Lower leg skin (tissue), 4 donors: ENCODE measurements at regions not wholly inside any gene's neighbourhood (a gene's known extent, or its start where the extent isn't known, plus 50 kb on each side); places are given as distances from the start of the nearest gene placed in this dataset.

Experiments
- DNase-seq, 2 donors: peaks; one replicate each; pipeline ENCODE4 v3.0.0-alpha.2; 2019; ENCODE audit warnings: low spot score in 2 of 2
- H3K4me3 ChIP-seq: fragments of 200-600 bp; sonication (generic); 2 replicates; pipeline ENCODE4 v1.5.1; 2017; ENCODE audit warnings: mild to moderate bottlenecking, low read depth; ENCODE audit not compliant: poor library complexity, severe bottlenecking
- POLR2A ChIP-seq, 2 donors: fragments of 450-650 bp; IDR thresholded peaks; one replicate each; pipeline ENCODE4 v1.6.1; 2016 to 2017; ENCODE audit warnings: antibody characterized with exemption in 2 of 2, mild to moderate bottlenecking in 1 of 2, moderate library complexity in 1 of 2
- WGBS, 2 donors: methylation state at CpG; one replicate each; pipeline ENCODE4 v1.1.5; 2018; 5-methylcytosine and 5-hydroxymethylcytosine counted together
- intact Hi-C: fragments of 100-400 bp; cut with DNase I; formaldehyde crosslinking; loops from one replicate; pipeline ENCODE4 v1.15.0; 2023; ENCODE audit warnings: low total_unique reads
- TF ChIP-seq, protein P1 (sequence below), 3 donors: fragments of 450-650 bp; IDR thresholded peaks; one replicate each; pipeline ENCODE4 v1.5.1; 2016; ENCODE audit warnings: antibody characterized with exemption in 3 of 3, mild to moderate bottlenecking in 3 of 3, moderate library complexity in 2 of 3

DNA sequence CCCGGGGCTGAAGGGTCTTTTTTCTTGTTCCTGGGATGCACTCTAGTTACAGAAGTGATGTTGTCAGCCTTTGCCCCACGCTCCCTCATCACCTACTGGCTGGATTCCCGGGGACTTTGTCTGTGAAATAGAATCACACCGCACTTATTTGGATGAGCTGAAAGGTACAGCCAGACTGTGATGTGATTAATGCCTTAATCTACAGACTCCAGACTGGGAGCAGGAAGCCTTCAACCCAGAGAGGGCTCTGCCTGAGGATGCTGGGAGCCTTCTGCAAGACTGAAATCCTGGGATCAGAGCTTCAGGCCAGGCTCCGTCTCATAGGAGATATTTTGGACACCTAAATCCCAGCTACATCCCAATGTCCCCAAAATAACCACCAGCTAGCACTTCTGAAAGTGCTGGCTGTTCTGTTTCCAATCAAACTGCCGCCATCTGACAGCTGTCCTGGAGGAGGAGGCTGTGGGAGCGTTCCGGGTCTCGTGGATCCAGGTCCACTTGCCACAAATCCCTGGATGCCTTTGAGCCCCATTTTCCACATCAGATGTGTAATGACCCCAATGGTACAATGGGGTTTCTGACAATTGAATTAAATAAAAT lies 688.5 kb downstream of the TBC1D22A start:
- no peak for DNase-seq
- H3K4me3 ChIP-seq = no peak overlapping the region
- 72 to 76% methylated on average over 9 of the region's 9 CpGs for WGBS, 2 donors
- intact Hi-C loops = loop anchor here (10.0 kb wide), 1 partner anchor 1694 kb away; no protein-coding TSS in a partner anchor
- TF ChIP-seq, protein P1, sequence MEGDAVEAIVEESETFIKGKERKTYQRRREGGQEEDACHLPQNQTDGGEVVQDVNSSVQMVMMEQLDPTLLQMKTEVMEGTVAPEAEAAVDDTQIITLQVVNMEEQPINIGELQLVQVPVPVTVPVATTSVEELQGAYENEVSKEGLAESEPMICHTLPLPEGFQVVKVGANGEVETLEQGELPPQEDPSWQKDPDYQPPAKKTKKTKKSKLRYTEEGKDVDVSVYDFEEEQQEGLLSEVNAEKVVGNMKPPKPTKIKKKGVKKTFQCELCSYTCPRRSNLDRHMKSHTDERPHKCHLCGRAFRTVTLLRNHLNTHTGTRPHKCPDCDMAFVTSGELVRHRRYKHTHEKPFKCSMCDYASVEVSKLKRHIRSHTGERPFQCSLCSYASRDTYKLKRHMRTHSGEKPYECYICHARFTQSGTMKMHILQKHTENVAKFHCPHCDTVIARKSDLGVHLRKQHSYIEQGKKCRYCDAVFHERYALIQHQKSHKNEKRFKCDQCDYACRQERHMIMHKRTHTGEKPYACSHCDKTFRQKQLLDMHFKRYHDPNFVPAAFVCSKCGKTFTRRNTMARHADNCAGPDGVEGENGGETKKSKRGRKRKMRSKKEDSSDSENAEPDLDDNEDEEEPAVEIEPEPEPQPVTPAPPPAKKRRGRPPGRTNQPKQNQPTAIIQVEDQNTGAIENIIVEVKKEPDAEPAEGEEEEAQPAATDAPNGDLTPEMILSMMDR (IDR thresholded peaks at IDR 0.05) = no peak
- TF ChIP-seq POLR2A (IDR thresholded peaks at IDR 0.05) = no peak

DNA sequence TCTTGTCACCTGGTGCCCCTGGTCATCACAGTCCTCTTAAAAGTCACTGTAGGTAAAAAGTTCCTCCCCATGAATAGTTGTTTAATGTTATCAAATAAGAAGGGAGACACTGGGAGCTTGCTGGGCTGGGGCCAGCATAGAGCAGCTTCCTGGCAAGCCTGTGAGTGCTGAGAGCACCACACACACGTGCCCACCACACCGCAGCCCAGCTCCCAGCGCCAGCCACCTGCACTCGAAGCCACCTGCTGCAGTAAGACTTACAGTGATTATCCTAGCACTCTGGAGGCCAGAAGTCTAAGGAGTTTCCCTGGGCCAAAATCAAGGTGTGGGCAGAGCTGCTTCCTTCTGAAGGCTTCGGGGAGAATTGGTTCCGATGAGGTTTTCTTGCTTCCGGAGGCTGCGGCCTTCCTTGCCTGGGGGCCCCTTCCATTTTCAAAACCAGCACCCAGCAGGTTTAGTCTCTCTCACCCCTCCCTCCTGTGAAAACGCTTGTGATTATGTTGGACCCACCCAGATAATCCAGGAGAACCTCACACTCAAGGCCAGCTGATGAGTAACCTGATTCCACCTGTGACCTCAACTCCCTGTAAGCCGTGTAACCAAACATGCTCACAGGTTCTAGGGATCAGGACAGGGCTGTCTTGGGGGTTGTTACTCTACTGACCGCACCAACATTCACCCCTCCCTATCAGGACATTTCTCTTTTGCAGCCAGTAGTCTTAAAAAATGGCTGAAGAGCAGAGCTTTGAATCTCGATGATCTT lies 687.2 kb downstream of the TBC1D22A start:
- no peak overlapping the region for H3K4me3 ChIP-seq
- intact Hi-C loops = loop anchor here (10.0 kb wide), 1 partner anchor 1695 kb away; no protein-coding TSS in a partner anchor
- WGBS, 2 donors = 72 to 73% methylated on average over 10 to 11 of the region's 12 CpGs
- DNase-seq = no peak
- TF ChIP-seq POLR2A (IDR thresholded peaks at IDR 0.05) = no peak
- TF ChIP-seq, protein P1 (IDR thresholded peaks at IDR 0.05) = no peak

DNA sequence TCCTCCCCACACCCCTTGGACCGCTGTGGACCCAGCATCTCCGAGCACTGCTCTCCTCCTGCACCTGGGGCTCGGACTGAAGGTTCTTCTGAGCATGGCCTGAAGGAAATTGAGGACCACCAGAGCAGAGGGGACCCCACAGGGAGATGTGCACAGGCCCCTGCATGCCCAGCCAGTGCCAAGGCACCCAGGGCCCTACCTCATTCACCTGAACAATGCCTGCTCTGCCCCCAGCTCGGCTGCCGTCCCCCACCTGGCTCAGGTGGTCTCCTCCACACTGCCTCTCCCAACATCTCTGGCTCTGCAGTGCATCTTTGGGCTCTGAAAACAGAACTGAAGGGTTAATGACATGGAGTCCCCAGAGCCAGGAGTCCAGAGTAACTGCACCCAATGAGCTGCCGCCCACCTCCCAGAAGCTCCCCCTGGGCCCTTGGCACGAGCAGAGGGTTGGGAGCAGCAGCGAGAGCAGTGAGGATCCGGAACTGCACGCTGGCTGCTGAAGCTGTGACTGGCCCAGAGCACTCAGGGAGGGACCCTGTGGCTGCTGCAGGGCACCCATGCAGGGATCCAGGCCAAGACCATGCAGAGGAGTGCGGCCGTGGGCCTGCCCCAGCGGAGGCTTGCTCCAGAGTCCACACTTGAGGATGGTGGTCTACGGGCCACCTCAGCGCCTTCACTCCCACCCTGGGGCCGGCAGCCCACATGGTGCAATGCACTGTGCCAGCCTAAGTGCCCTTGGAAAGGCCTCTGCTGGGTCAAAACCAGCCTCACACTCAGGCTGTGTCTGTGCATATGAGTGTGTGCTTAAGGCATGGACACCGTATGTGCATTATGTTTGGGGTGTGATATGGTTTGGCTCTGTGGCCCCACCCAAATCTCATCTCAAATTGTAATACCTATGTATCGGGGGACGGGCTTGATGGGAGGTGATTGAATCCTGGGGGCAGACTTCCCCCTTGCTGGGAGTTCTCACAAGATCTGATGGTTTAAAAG lies 686.1 kb downstream of the TBC1D22A start:
- TF ChIP-seq POLR2A (IDR thresholded peaks at IDR 0.05) = no peak
- TF ChIP-seq, protein P1 (IDR thresholded peaks at IDR 0.05) = no peak
- intact Hi-C loops = no loop called here
- no peak overlapping the region for H3K4me3 ChIP-seq
- peak; percentile 8 to 83 for DNase-seq
- 75 to 78% methylated on average over 17 of the region's 19 CpGs for WGBS, 2 donors

DNA sequence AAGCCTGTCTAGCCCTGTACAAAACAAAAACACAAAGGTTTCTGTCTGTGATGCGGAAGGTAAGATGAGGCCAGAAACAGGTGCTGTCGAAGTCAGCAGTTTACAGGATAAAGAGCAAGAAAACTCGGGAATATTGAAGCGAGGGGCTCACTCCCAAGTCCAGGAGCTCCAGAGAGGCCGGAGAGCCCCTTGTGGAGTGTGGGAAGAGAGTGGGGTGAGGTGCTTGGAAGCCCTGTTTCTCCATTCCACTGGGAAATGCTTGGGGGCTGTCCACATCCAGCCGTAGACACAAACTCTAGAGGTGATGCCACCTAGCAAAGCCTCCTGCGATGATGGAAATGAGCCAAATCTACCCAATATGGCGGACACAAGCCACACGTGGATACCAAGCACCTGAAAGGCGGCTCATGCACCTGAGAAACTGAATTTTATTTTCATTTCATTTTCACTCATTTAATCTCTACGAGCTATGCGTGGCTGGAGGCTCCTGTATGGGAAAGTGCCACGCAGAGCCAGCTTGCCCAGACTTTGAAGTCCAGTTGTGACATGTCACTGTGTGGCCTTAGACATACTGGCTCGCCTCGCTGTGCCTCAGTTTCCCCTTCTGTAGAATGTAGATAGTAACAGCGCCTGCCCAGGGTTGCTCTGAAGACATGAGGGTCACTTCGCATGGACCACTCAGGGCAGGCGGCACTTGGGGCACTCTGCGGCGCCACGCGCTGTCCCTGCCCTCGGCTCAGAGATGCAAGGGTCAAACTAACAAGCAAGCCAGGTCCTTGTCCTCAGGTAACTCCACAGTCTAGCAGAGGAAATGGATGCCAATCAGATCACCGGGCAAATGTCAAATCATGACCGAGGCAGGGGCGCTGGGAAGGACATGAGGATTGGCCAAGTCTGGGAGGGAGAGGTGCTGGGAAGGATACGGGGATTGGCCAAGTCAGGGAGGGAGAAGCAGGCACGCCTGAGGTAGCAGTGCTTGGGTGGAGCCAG lies 684.7 kb downstream of the TBC1D22A start:
- TF ChIP-seq POLR2A (IDR thresholded peaks at IDR 0.05) = no peak
- TF ChIP-seq, protein P1 (IDR thresholded peaks at IDR 0.05) = no peak
- WGBS, 2 donors = 89% methylated on average over 27 to 28 of the region's 28 CpGs
- no peak overlapping the region for H3K4me3 ChIP-seq
- peak; percentile 10 to 74 for DNase-seq
- intact Hi-C loops = no loop called here

DNA sequence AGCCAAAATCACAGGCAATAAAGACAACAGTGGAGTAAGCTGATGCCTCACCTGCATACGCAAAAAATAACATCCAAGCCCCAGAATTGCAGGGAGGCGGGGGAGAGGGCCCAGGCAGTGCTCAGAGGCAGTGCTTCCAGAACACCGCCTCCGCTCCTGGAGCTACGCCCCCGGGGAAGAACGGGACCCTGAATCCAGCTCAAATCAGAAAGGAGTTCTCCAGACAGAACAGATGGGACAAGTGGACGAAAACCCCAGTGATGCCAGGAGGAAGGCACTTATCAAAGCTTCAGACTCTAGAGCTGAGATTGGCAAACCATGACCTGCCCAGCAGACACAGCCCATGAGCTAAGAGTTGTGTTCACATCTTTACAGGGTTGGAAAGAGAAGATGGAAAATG lies 683.9 kb downstream of the TBC1D22A start:
- H3K4me3 ChIP-seq = no peak overlapping the region
- TF ChIP-seq POLR2A (IDR thresholded peaks at IDR 0.05) = no peak
- TF ChIP-seq, protein P1 (IDR thresholded peaks at IDR 0.05) = no peak
- intact Hi-C loops = no loop called here
- peak in 1 of 2 donors; percentile 57 for DNase-seq
- 81 to 87% methylated on average over 8 of the region's 8 CpGs for WGBS, 2 donors
